Testis (tissue), 2 donors: ENCODE measurements at regions not wholly inside any gene's neighbourhood (a gene's known extent, or its start where the extent isn't known, plus 50 kb on each side); places are given as distances from the start of the nearest gene placed in this dataset.

ENCODE experiments used
- POLR2A ChIP-seq: fragments of 450-650 bp; IDR thresholded peaks from one replicate; pipeline ENCODE4 v1.6.1; 2017; ENCODE audit warnings: antibody characterized with exemption, mild to moderate bottlenecking, moderate library complexity
- TF ChIP-seq, protein P1 (sequence below), 3 experiments: fragments of 450-650 bp in 2 of 3; fragments of 200-600 bp in 1 of 3; sonication (generic) in 1 of 3; IDR thresholded peaks; one replicate each; pipeline ENCODE4 v1.5.1; 2016 to 2019; ENCODE audit warnings: antibody characterized with exemption in 3 of 3, mild to moderate bottlenecking in 2 of 3, moderate library complexity in 1 of 3

- no peak for TF ChIP-seq POLR2A
- TF ChIP-seq, protein P1, sequence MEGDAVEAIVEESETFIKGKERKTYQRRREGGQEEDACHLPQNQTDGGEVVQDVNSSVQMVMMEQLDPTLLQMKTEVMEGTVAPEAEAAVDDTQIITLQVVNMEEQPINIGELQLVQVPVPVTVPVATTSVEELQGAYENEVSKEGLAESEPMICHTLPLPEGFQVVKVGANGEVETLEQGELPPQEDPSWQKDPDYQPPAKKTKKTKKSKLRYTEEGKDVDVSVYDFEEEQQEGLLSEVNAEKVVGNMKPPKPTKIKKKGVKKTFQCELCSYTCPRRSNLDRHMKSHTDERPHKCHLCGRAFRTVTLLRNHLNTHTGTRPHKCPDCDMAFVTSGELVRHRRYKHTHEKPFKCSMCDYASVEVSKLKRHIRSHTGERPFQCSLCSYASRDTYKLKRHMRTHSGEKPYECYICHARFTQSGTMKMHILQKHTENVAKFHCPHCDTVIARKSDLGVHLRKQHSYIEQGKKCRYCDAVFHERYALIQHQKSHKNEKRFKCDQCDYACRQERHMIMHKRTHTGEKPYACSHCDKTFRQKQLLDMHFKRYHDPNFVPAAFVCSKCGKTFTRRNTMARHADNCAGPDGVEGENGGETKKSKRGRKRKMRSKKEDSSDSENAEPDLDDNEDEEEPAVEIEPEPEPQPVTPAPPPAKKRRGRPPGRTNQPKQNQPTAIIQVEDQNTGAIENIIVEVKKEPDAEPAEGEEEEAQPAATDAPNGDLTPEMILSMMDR (IDR thresholded peaks at IDR 0.05), result no peak
Measured at GRCh38 chr12:125989696-125990095, 924.5 kb downstream of the AACS start.
